ENCODE measurements at regions not wholly inside any gene's neighbourhood (a gene's known extent, or its start where the extent isn't known, plus 50 kb on each side); places are given as distances from the start of the nearest gene placed in this dataset.

- TF ChIP-seq NFIC (IDR thresholded peaks at IDR 0.05; ENCODE audit: low read depth, low read length) (no peak), ATF7 (IDR thresholded peaks at IDR 0.05; ENCODE audit: low read depth) (peak; percentile 80)
Measured at GRCh38 chr6:27121640-27122039, 125.9 kb upstream of the PRSS16 start (continued).

DNA sequence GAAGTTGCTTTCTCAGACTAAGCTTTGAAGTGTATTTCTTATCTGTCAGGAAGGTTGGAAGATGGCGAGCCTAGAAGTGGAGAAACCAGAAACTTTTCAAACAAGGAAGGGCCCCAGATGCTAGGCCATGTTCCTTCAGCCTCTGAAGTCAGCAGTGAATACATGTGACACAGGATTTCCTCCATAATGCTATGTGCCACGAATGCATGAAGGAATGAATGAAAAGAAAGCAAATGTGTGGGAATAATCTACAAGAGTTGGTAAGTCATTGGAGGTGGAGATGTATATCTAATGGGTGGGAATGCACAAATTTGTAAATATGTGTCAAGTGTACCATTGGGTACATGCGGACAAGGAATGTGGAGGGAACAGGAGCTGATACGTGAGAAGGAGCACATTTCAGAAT, 123.2 kb upstream of the PRSS16 start:
- ChIA-PET POLR2A (interaction anchor here (0.5 kb wide), 1 partner anchor 32 kb away, joined by 4 read pairs; no protein-coding TSS in a partner anchor), SMC1A (ENCODE audit: uncharacterized antibody, unreplicated experiment) (interaction anchor here (0.7 to 1.4 kb wide), 3 partner anchors 27 to 37 kb away, joined by 3 read pairs; no protein-coding TSS in a partner anchor), RAD21 (ENCODE audit: unreplicated experiment) (no interaction called here), CTCF (interaction anchor here (0.6 kb wide), 1 partner anchor 543 kb away, joined by 4 read pairs; no protein-coding TSS in a partner anchor)
- H3K36me3 ChIP-seq (ENCODE audit: control insufficient read depth in 2 of 2, insufficient read depth in 2 of 2, low read length in 1 of 2): peaks cover 3 to 4% of the 10 kb centered on the region in 2 experiments; a peak in 3 of 4 replicates
- H3K79me2 ChIP-seq (ENCODE audit: control insufficient read depth, insufficient read depth, low read length): peaks cover 16% of the 10 kb centered on the region
- TF ChIP-seq PAX8 (IDR thresholded peaks at IDR 0.05) (no peak), MTA2 (IDR thresholded peaks at IDR 0.05; ENCODE audit: low read depth) (no peak), BRCA1 (IDR thresholded peaks at IDR 0.05; ENCODE audit: low read depth, low read length) (no peak), CBX3 (IDR thresholded peaks at IDR 0.05; ENCODE audit: borderline replicate concordance, low read depth) (no peak), LARP7 (IDR thresholded peaks at IDR 0.05) (no peak), EED (IDR thresholded peaks at IDR 0.05; ENCODE audit: low read depth) (no peak), STAT1 (conservative IDR thresholded peaks at IDR 0.05) (no peak), CHD4 (IDR thresholded peaks at IDR 0.05) (no peak), ZSCAN29 (IDR thresholded peaks at IDR 0.05) (no peak), ZNF207 (IDR thresholded peaks at IDR 0.05; ENCODE audit: borderline replicate concordance) (no peak), FOXM1 (IDR thresholded peaks at IDR 0.05; ENCODE audit: low read depth, low read length) (no peak), MYB (IDR thresholded peaks at IDR 0.05; ENCODE audit: borderline replicate concordance, low read depth, low read length) (no peak), MTA3 (IDR thresholded peaks at IDR 0.05; ENCODE audit: borderline replicate concordance, low read length) (no peak), JUNB (IDR thresholded peaks at IDR 0.05) (no peak), BACH1 (IDR thresholded peaks at IDR 0.05; ENCODE audit: borderline replicate concordance) (no peak), FOXK2 (IDR thresholded peaks at IDR 0.05) (no peak), RAD21 (IDR thresholded peaks at IDR 0.05; ENCODE audit: insufficient read depth, low read depth, low read length) (no peak), SMAD5 (IDR thresholded peaks at IDR 0.05; ENCODE audit: low read depth) (no peak)
- TF ChIP-seq, protein P1, sequence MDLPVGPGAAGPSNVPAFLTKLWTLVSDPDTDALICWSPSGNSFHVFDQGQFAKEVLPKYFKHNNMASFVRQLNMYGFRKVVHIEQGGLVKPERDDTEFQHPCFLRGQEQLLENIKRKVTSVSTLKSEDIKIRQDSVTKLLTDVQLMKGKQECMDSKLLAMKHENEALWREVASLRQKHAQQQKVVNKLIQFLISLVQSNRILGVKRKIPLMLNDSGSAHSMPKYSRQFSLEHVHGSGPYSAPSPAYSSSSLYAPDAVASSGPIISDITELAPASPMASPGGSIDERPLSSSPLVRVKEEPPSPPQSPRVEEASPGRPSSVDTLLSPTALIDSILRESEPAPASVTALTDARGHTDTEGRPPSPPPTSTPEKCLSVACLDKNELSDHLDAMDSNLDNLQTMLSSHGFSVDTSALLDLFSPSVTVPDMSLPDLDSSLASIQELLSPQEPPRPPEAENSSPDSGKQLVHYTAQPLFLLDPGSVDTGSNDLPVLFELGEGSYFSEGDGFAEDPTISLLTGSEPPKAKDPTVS (IDR thresholded peaks at IDR 0.05; ENCODE audit: low read depth, low read length): no peak
- TF ChIP-seq, protein P2, sequence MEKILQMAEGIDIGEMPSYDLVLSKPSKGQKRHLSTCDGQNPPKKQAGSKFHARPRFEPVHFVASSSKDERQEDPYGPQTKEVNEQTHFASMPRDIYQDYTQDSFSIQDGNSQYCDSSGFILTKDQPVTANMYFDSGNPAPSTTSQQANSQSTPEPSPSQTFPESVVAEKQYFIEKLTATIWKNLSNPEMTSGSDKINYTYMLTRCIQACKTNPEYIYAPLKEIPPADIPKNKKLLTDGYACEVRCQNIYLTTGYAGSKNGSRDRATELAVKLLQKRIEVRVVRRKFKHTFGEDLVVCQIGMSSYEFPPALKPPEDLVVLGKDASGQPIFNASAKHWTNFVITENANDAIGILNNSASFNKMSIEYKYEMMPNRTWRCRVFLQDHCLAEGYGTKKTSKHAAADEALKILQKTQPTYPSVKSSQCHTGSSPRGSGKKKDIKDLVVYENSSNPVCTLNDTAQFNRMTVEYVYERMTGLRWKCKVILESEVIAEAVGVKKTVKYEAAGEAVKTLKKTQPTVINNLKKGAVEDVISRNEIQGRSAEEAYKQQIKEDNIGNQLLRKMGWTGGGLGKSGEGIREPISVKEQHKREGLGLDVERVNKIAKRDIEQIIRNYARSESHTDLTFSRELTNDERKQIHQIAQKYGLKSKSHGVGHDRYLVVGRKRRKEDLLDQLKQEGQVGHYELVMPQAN (conservative IDR thresholded peaks at IDR 0.05): no peak
- intact Hi-C loops (cut with micrococcal nuclease; ENCODE audit: unreplicated experiment): no loop called here
- FAIRE-seq: no peak
- H3K4me1 ChIP-seq (ENCODE audit: control insufficient read depth, insufficient read depth, low read length): peaks cover 13% of the 10 kb centered on the region
- H3K4me2 ChIP-seq (ENCODE audit: control insufficient read depth, insufficient read depth): no peak overlapping the region
- no peaks in the 10 kb centered on the region for H3K9me3 ChIP-seq (replicated peaks; ENCODE audit: control insufficient read depth, insufficient read depth, low read length)
- H3K9ac ChIP-seq (ENCODE audit: control insufficient read depth, insufficient read depth, low read length): no peak overlapping the region
- no peak overlapping the region for H3K4me3 ChIP-seq
- H4K20me1 ChIP-seq (ENCODE audit: control insufficient read depth, insufficient read depth): no peaks in the 10 kb centered on the region
- in situ Hi-C loops (cut with MboI): no loop called here
- 86% methylated on average over 4 of the region's 4 CpGs for WGBS (ENCODE audit: insufficient coverage, insufficient replicate concordance, low lambda C conversion rate, missing lambda C conversion rate)
- no peak overlapping the region for H2AFZ ChIP-seq (ENCODE audit: control insufficient read depth, low read depth, low read length)
- DNase-seq (ENCODE audit: low read depth, low spot score): no peak
- no peak for ATAC-seq
- no peak overlapping the region for H3K27ac ChIP-seq (ENCODE audit: control insufficient read depth, insufficient read depth)
- no peaks in the 10 kb centered on the region for H3K27me3 ChIP-seq (replicated peaks in 1 of 2; ENCODE audit: control insufficient read depth in 2 of 2, insufficient read depth in 2 of 2, low read length in 1 of 2)
- BruUV-seq (replicated peaks): no TSS peak
